Glutamatergic neuron (in vitro differentiated cells): ENCODE measurements at regions not wholly inside any gene's neighbourhood (a gene's known extent, or its start where the extent isn't known, plus 50 kb on each side); places are given as distances from the start of the nearest gene placed in this dataset.

ENCODE experiments used
- DNase-seq: peaks from one replicate; pipeline ENCODE4 v3.0.0; 2022
- H3K27ac Mint-ChIP-seq: one replicate; pipeline ENCODE4 v1.8.0; 2020; ENCODE audit warnings: mild to moderate bottlenecking, mixed read lengths, inconsistent platforms; ENCODE audit not compliant: unreplicated experiment
- H3K27me3 Mint-ChIP-seq: one replicate; pipeline ENCODE4 v1.8.0; 2020; ENCODE audit warnings: mild to moderate bottlenecking, moderate library complexity, mixed read lengths, inconsistent platforms; ENCODE audit not compliant: unreplicated experiment
- H3K36me3 Mint-ChIP-seq: one replicate; pipeline ENCODE4 v1.8.0; 2020; ENCODE audit warnings: mild to moderate bottlenecking, mixed read lengths, inconsistent platforms; ENCODE audit not compliant: unreplicated experiment
- H3K4me1 Mint-ChIP-seq: one replicate; pipeline ENCODE4 v1.8.0; 2020; ENCODE audit warnings: mild to moderate bottlenecking, low read depth, mixed read lengths, inconsistent platforms; ENCODE audit not compliant: unreplicated experiment
- H3K4me3 Mint-ChIP-seq: one replicate; pipeline ENCODE4 v1.8.0; 2020; ENCODE audit warnings: mild to moderate bottlenecking, mixed read lengths, inconsistent platforms; ENCODE audit not compliant: unreplicated experiment
- H3K9me3 Mint-ChIP-seq: one replicate; pipeline ENCODE4 v1.8.0; 2020; ENCODE audit warnings: mild to moderate bottlenecking, moderate library complexity, mixed read lengths, inconsistent platforms; ENCODE audit not compliant: unreplicated experiment
- TF ChIP-seq, protein P1 (sequence below): fragments of 200-600 bp; sonication (generic); IDR thresholded peaks from one replicate; pipeline ENCODE4 v1.5.0; 2021; ENCODE audit not compliant: partially characterized antibody, unreplicated experiment

DNA sequence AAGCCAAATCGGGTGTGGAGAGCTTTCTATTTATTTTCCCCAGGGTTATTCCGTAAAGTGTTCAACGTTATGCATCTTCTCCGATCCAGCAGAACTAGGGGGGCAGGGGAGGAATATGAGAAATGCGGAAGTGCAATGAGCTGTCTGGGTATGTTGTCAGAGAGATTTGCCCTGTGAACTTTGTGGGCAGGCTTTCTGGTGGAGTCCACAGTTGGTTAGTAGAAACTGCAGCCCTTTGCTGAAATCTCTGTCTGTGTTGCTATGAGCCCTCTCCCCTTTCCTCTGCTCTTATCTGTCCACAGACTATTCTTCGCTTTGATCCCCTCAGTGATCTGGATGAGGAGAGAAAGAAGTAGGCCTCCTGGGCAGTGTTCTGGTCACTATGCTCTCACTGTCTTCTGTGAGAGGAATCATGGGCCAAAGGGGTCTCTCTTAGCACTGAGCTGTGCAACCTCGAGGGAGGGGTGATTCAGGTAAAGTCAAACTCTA is 158.9 kb upstream of the FUT9 start:
- H3K27me3 Mint-ChIP-seq = peaks cover 1% of the 10 kb centered on the region
- no peak for DNase-seq
- H3K4me1 Mint-ChIP-seq = no peaks in the 10 kb centered on the region
- TF ChIP-seq, protein P1, sequence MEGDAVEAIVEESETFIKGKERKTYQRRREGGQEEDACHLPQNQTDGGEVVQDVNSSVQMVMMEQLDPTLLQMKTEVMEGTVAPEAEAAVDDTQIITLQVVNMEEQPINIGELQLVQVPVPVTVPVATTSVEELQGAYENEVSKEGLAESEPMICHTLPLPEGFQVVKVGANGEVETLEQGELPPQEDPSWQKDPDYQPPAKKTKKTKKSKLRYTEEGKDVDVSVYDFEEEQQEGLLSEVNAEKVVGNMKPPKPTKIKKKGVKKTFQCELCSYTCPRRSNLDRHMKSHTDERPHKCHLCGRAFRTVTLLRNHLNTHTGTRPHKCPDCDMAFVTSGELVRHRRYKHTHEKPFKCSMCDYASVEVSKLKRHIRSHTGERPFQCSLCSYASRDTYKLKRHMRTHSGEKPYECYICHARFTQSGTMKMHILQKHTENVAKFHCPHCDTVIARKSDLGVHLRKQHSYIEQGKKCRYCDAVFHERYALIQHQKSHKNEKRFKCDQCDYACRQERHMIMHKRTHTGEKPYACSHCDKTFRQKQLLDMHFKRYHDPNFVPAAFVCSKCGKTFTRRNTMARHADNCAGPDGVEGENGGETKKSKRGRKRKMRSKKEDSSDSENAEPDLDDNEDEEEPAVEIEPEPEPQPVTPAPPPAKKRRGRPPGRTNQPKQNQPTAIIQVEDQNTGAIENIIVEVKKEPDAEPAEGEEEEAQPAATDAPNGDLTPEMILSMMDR = no peak
- H3K9me3 Mint-ChIP-seq = no peaks in the 10 kb centered on the region
- H3K27ac Mint-ChIP-seq = no peak overlapping the region
- no peak overlapping the region for H3K4me3 Mint-ChIP-seq
- H3K36me3 Mint-ChIP-seq = peaks cover 12% of the 10 kb centered on the region

DNA sequence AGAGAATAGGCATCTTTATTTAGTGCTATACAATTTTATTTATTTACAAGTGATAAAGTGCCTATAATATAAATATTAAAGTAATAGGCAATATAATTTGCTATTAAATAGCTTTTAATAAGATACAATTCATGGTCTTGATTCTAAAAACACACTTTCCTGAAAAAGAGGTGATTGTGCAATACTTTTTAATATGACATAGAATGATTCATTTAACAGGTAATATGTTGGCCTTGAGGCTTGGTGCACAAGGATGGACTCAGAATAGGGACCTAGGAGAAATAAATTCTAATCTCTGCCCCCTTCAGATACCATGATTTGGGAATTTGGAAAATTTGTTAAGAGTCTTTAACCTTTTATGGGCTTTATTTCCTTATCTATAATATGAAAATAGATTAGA is 149.9 kb upstream of the FUT9 start:
- no peaks in the 10 kb centered on the region for H3K4me1 Mint-ChIP-seq
- TF ChIP-seq, protein P1 = no peak
- no peaks in the 10 kb centered on the region for H3K36me3 Mint-ChIP-seq
- H3K9me3 Mint-ChIP-seq = no peaks in the 10 kb centered on the region
- H3K27ac Mint-ChIP-seq = no peak overlapping the region
- DNase-seq = no peak
- H3K4me3 Mint-ChIP-seq = no peak overlapping the region
- no peaks in the 10 kb centered on the region for H3K27me3 Mint-ChIP-seq

DNA sequence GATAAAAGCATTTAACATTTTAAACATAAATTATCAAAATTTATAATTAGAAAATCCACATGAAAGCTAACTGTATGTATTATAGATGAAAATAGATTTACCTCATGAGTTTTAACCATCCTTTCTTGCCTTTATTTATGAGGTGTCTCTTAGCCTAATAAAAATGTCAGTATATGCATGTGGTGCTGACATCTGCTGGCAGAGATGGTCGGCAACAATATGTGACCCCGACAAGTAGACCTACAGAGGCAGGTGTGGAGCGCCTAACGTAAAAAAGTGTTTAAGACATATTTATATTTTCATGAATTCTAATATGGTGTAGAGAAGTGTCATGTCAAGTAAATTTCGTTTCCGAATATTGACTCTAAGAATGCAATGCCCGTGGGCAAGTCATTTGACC is 149.0 kb upstream of the FUT9 start:
- TF ChIP-seq, protein P1 = peak; percentile 8
- Mint-ChIP-seq H3K27ac (no peak overlapping the region), H3K36me3 (no peaks in the 10 kb centered on the region), H3K9me3 (no peaks in the 10 kb centered on the region), H3K27me3 (no peaks in the 10 kb centered on the region), H3K4me3 (no peak overlapping the region), H3K4me1 (no peaks in the 10 kb centered on the region)
- DNase-seq = peak; percentile 32

DNA sequence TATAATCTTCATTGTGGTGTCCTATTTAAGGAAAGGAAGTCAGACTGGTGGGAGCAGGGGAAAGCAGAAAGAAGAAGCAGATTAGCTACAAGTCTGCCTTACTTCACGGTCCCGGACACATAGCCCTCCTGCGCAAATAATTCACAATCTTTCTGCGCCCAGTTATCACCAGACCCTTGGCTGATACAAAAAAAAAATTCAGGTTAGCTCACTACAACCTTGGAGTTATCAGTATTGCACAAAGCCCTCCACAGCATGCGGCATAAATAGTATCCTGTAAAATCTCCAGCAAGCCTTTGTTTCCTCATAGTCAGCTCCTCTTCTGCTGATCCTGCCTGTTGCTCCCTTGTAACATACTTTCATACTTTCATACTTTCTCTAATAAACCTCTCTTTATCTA is 148.6 kb upstream of the FUT9 start:
- H3K27me3 Mint-ChIP-seq = no peaks in the 10 kb centered on the region
- no peak overlapping the region for H3K27ac Mint-ChIP-seq

DNA sequence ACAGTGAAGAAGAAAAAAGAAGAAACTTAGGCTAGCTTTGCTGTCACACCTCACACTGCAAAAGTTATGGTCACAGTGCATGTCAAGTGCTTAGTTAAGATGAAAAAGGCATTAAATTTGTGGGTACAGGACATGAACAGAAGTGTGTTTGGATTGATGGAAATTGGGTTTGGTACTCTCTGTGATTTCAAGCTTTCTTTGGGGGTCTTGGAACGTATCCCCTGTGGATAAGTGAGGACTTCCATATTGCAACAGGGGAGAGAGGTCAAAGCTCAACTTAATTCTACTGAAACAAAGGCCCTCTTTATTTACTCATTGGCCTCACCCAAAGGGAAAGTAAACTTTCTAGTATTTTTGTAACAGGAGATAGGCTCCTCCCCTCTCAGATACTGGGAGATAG is 138.3 kb upstream of the FUT9 start:
- no peaks in the 10 kb centered on the region for H3K27me3 Mint-ChIP-seq
- H3K4me3 Mint-ChIP-seq = no peak overlapping the region

More for the DNA sequence above, 148.6 kb upstream of the FUT9 start:
- Mint-ChIP-seq H3K9me3 (no peaks in the 10 kb centered on the region), H3K4me1 (no peaks in the 10 kb centered on the region), H3K4me3 (no peak overlapping the region), H3K36me3 (no peaks in the 10 kb centered on the region)
- no peak for DNase-seq
- TF ChIP-seq, protein P1 = no peak

More for the DNA sequence above, 138.3 kb upstream of the FUT9 start:
- DNase-seq = no peak
- no peak overlapping the region for H3K27ac Mint-ChIP-seq
- no peaks in the 10 kb centered on the region for H3K4me1 Mint-ChIP-seq
- TF ChIP-seq, protein P1 = no peak
- peaks cover 1% of the 10 kb centered on the region for H3K9me3 Mint-ChIP-seq
- no peaks in the 10 kb centered on the region for H3K36me3 Mint-ChIP-seq
